NCI-H146 treated with DMSO at 0.1 percent for 48 hours (cell line): ENCODE measurements at regions not wholly inside any gene's neighbourhood (a gene's known extent, or its start where the extent isn't known, plus 50 kb on each side); places are given as distances from the start of the nearest gene placed in this dataset.

Experiments used
- DNase-seq: peaks from one replicate; lab custom pipeline; 2025; ENCODE audit not compliant: unreplicated experiment; lab: John Stamatoyannopoulos, UW

DNA sequence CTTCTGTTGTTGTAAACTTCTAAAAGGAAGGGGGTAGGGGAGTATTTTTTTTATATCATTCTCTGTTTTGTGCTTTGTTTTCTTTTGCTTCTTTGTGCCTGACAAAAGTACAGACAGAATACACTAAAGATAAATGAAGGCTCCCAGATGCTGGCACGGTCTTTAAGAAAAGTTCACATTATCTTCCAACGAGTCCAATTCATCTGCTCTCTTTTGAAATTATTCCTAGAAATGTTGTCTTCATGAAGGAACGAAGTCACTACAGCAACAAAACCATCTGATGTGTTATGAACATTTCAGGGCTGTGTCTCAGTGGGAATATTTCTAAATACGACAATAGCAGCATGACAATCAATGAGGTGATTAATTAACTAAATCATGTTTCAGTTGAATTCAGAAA is 813.8 kb upstream of the HTR2C start:
- DNase-seq, result no peak

DNA sequence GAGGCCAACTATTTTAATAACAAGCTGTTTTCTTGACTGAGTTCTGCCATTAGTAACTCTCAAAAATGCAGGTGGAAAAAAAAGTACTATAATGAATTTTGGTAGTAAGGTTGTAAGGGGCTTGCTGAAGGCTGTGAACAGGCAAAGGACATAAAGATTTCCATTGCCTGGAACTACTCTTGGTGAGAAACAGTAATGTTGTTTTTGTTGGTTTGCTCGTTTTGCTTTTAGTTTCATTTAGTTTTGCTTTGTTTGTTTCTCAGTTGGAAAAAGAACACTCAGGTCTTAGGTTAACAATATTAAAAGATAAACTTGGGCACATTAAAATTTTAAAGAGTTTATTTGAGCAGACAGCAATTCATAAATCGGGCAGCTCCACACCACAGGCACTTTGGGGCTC is 824.5 kb upstream of the HTR2C start:
- DNase-seq, result no peak

DNA sequence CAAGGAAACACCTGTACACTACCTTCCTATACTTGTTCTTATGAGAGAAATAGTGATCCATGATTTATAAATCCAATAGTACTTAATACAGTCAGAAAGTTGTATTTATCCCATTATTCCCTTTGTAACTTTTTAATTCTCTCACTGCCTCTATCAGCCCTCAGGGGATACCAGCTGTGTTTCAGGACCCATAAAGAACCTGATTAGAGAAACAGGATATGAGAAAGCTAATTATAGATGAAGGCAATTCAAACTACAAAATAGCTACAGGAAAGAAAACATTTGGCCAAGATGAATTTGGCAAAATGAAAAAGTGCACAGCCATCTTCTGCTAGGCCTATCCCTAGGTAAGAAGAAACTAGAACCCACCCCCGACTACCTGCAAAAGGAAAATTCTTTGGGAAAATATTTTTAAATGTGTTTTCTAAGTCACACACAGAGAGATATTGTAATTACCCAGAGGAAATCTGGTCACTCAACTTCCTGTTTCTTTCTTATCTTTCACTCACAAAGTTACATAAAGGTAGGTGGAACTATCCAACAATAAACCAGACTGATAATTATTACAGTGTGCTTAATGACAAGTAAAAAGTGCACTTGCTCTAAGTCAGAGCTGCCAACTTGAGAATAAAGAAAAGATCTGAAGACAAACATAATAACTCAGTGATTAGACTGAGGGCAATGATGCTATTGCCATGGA is 836.5 kb upstream of the HTR2C start:
- DNase-seq, result no peak

DNA sequence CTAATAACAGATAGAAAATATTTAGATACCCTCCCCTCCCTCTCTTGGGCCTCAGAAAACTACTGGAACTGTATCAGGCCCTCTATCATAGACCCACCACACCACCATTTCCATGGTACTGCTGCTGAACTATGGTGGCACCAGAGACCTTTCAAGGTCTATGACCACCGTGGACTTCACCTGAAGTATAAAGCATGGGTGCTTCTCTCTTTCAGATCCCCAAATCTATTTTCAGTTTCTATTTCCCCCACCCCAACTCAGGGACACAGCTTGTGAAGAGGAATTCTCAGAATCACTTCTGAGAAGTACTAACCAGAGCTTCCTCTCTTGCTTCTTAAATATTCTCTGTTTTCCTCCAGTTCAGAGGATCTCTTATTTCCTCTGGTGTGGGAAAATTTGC is 840.8 kb upstream of the HTR2C start:
- DNase-seq, result no peak

DNA sequence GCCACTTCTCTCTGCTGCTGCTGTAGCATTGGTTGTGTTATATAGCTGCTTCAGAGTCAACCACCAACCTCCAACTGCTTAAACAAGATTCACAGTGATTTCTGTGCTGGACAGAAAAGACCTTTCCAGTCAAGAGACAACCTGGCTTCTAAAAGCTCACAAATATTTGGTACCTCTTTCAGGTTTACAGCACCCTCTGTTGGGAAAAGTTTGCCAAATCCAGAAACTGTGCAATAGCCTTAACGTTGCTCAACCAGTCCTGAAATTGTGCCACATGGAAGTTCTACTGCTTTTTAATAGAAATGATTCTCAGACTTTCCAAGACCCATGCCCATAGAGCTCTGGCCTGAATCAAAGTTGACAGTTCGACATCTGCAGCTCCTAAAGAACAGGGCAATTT is 842.1 kb upstream of the HTR2C start:
- DNase-seq, result no peak

DNA sequence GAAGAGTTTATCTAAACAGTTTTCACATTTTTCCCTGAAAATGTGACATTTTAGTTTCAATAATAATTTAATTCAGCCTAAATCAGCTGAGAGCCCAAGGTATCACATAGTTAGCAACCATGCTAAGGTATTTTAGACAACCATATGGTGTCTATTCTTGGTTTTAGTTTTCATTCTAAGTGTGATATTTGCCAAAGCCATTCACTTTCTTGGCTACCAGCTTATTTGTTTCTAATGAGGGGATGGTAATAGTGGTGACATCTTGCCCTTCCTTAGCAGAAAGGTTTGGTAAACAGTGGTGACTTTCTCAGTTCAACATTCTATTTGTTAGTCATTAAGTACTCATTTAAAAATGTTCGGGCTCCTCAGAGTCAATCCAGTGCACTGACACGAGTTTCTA is 854.9 kb upstream of the HTR2C start:
- no peak for DNase-seq

DNA sequence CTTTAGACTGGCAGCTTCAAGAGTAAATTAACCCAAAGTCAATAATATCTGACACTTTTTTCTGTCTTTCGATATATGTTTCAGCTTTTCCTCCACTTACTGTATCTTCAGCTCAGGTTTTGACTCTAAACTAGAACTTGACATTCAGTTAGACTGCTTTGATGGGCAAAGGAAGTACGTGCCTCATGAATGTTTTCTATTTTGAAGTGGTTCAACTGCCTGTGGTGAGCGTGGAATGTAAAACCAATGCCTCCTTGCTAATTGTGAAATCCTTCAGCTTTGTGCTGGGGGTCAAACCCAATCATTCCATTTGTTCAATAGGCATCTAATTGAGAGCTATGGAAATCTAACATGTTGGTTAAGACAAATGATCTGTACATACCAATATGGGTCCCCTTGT is 857.0 kb upstream of the HTR2C start:
- DNase-seq, result no peak

DNA sequence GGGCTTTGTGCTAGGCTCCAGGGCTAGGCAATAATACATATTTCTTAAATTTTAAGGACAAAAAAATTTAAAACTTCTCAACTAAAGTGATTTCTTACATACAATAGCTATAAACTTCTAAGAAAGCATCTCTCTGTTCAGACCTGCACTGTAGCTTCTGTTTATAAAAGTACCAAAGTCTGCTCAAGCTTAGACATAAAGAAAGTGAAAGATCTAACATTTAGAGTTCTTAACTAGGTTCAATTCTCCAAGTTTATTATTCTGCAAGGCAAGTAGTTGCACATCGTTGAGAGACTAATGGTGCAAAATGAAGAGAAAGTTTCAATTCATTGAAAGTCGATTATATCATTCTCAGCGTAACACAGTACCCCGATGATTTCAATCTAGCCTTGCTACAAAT is 857.4 kb upstream of the HTR2C start:
- DNase-seq, result no peak

DNA sequence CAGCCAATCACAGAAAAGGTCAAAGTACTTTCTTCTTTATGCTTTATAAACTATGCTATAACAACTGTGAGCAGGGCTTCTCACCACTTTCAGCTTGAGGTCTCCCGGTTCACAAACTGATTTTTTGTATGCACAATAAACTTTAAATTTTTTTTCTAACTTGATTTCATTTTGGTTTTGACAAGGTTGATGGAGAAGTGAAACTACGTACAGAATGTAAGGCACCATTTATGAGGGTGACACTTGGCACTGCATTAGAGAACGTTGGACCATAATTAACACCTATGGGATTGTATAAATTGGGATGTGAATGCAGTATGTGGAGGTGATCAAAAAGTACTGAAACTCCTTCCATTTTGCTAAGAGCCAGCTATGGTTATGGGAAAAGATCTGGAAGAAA is 857.9 kb upstream of the HTR2C start:
- DNase-seq, result no peak

DNA sequence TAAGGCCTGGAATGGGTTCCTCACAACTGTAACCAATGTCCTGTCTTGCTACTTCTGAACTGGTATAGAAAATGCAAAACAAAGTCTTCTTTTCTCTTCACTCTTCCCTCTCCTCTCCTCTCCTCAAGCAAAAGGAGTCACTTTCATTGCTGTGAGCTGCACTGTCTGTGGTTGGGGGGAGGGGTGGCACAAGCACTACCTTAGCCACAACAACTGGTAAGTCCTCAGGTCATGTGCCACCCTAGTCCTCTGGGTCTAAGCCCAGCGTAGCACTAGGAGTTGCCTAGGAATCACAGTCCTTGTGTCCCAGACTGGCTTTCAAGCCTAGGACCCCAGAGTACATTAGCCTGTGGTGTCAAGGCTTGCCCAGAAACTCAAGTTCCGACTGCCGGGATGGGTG is 859.3 kb upstream of the AMOT start:
- DNase-seq, result no peak

DNA sequence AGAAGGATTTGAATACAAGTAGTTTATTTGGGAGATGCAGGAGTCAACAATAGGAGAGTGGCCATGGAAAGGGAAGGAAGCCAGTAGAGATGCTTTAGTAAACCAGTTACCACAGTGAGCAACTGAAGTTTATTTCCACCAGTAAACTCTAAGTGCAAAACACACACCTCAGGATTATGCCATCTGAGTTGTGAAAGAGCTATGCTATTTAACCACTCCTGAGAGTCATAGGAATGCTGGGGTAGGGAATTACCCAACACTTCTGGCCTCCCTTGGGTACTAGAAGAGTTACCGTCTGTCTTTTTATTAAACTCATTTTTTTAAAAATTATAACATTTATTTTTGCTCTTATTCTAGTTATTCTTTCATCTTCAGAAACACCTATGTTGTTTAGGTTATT is 834.6 kb upstream of the AMOT start:
- DNase-seq, result no peak

DNA sequence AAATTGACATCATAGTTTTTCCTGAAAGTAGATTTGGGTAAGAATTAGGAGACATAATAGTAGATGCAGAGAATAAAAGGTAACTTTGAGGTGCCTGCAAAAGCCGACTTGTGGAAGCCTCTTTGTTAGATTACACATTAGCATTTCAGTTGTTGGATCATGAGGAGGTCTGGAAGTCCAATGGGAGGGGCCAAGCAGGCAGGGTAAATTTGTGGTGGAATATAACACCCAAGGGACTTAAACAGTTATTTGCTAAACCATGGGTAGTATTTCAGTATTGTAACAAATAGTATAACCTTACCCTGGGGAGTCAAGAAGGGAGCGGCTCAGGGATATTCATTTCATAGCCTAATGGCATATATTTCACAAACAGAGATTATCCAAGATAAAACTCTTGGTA is 810.7 kb upstream of the AMOT start:
- DNase-seq, result no peak

DNA sequence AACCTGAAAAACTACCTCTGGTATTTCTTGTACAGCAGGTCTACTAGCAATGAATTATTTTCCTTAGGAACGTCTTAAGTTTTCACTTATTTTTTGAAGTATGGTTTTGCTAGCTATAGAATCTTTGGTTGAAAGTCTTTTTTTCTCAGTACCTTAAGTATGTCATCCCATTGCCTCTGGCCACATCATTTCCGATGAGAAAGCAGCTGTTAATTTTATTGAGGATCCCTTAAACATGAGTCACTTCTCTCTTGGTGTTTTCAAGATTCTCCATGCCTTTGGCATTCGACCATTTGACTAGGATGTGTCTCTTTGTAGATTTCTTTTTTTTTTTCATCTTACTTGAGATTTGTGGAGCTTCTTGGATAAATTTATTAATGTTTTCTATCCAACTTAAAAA is 803.8 kb upstream of the AMOT start:
- no peak for DNase-seq

DNA sequence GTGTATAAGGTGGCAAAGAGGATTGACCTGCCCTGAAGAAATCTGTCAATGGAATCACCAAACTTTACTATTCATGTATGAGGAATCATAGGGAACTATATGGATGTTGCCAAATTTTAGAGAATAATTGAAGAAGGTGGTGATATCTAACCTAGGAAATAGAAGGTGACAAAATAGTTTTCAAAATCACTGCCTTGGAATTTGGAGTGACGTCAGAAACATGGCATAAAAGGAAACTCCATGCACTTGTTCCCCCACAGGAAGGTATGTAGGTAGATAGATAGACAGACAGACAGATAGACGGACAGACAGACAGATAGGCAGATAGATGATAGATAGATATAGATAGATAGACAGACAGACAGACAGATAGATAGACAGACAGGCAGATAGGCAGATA is 793.9 kb upstream of the AMOT start:
- no peak for DNase-seq

DNA sequence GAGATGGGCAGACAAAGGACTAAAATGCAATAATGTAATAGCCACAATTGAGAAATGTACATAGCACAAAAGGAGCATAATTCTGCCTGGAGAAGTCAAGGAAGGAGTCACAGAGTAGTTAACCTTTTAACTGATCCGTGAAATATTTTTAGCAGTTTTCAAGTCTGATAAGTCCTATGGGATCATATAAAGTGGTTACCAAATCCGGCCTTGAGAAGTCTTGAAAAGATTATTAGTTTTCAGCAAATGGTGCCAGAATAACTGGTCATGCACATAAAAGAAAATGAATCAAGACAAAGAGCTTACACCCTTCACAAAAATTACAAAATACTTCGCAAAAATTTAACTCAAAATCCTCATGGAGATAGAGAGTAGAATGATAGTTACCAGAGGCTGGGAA is 788.7 kb upstream of the AMOT start:
- no peak for DNase-seq

DNA sequence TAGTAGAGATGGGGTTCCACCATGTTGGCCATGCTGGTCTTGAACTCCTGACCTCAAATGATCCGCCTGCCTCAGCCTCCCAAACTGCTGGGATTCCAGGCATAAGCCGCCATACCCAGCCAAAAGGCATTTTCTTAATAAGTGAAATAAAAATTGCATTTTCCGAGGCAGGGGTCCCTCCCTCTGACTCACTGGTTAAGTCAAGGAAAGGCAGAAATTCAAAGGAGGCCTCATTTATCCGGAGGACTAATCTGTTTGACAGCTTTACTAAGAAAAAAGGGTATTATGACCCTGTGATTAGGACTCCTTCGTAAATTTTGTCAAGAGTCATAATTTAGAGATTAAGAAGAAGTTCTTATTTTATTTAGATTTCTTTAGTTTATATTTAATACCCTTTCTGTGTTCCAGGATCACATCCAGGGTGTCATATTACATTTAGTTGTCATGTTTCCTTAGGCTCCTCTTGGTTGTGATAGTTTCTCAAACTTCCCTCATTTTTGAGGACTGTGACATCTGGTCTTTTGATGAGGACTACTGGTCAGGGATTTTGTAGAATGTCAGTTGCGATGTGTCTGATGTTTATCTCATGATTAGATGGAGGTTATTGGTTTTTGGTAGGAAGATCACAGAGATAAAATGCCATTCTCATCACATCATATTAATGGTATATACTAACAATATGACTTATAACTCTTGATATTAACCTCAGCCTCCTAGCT is 753.7 kb upstream of the AMOT start:
- DNase-seq, result no peak

DNA sequence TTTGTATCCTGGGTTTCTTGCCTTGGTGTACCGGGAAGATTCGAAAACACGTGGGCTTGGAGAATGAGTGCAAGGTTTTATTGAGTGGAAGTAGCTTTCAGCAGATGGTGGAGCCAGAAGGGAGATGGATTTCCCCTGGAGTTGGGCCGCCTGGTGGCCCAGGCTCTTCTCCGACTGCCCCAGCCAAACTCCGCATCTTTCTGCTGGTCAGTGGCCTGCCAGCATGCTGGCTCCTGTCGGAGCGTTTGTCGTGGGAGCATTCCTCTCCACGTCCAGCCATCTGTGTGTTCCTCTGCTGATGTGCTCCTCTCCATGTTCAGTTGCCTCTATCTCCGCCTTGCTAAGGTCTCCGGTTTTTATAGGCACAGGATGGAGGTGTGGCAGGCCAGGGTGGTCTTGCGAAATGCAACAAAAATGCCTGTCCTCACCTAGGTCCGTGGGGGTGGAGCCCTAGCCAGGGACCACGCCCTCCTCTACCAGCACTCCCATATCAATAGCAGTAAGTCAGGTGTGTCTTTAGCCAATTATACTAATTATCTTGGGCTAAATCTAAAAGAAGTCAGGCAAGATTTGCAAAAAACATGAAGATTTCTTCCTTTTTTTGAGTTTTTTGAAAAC is 745.8 kb upstream of the AMOT start:
- DNase-seq, result no peak

DNA sequence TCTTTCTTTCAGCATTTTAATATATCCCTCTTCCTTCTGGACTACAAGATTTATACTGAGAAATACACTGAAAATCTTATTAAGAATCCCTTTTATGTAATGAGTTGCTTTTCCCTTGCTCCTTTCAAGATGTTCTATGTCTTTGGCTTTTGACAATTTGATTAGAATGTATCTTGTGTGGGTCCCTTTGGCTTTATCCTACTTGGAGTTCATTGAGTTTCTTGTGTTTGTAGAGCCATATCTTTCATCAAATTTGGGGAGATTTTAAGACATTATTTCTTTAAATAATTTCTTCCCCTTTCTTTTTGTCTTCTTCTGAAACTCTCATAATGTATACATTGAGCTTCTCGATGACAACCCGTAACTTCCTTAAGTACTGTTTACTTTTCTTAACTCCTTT is 739.9 kb upstream of the AMOT start:
- no peak for DNase-seq

DNA sequence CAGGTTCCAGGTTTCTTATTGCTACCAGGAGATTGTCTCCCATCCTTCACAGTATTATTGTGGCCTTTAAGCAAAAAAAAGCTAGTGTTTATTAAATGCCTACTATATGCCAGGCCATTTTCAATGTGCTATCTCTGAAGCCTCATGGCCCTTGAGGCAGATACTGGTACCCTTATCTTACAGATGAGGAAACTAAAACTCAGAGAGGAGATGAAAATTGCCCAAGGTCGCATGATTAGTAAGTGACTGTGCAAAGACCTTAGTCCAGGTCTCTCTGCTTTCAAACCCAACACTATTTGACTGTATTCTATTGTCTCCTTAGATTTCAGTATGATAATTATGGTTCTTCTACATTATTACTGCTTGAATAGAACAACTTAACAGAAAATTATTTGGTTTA is 717.9 kb upstream of the AMOT start:
- DNase-seq, result no peak

DNA sequence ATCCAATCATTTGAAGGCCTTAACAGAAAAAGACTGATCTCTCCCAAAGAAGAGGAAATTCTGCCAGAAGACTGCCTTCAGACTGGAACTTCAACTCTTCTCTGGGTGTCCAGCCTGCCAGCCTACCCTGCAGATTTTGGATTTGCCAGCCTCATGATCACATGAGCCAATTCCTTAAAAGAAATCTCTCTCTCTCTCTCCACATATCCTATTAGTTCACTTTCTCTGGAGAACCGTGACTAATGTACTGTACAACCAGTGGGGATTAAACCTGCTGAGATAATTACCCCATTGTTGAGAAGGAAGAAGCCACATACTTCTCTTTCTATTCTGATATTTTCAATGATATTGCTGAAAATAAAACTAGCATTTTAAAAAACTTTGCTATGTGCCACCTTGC is 711.3 kb upstream of the AMOT start:
- no peak for DNase-seq

DNA sequence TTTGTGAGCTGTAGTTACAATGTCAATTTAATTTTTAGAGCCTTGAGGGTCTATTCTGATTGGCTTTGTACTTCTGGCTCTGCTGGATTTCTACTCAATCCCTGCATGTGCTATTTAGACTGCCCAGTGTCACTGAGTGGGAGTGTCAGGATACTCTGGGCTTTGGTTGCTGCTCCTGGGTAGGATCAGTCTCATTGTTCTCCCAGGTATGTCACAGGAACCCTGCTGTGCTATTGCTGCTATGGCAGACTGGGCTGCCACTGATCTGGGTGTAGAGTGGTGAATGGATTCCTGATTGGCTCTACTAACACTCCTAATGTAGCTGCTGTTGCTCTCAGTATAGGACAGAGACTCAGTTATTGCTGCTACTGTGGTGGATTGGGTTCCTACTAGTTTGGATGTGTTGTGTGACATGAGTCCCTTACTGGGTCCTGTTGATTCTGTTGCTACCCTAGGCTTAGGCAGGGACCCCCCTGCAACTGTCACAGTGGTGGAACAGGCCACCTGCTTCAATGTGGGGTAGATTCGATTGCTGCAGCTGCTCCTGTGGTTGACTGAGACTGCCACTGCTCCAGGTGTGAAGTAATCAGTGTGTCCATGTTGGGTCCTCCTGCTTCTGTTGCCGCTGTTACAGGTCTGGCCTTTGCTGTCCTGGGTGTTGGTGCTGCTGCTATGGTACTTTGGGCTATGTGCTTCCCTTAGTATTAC is 707.8 kb upstream of the AMOT start:
- peak; percentile 82 for DNase-seq

DNA sequence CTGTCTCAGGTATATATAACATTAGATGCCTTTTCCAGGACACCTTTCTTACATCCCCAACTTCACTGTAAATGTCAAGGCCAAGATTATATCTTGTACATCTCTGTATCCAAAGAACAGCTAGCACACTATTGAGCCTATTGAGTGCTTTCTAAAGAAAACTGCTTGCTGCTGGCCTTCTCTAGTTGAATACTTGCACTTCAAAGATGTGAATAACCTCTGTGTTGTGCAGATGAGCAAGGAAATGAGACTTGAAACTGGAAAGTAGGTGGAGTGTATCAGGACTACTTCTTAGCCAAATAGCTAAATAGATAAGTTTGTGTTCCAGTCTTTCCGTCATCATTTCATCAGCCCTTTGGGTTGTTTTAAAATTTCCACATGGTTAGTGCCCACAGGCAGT is 704.4 kb upstream of the AMOT start:
- DNase-seq, result no peak
